Stimulated activated naive CD8-positive, alpha-beta T cell treated with anti-CD3 and anti-CD28 coated beads, Interleukin-15, amount 100 ng/mL, for 72 hours (primary cell): ENCODE measurements at regions not wholly inside any gene's neighbourhood (a gene's known extent, or its start where the extent isn't known, plus 50 kb on each side); places are given as distances from the start of the nearest gene placed in this dataset.

Experiments
- ATAC-seq: fragments of 150-1000 bp; cut with Tn5 transposase; 2 replicates; pipeline ENCODE4 v1.10.0; 2021; ENCODE audit warnings: mild to moderate bottlenecking, moderate library complexity
- DNase-seq, 2 donors: peaks; one replicate each; pipeline ENCODE4 v3.0.0; 2021 to 2022
- H3K27ac Mint-ChIP-seq, 2 donors: one replicate each; pipeline ENCODE4 v1.8.0; 2022; ENCODE audit warnings: mild to moderate bottlenecking in 2 of 2, mixed read lengths in 2 of 2, moderate library complexity in 2 of 2
- H3K27me3 Mint-ChIP-seq: one replicate; pipeline ENCODE4 v1.8.0; 2022; ENCODE audit warnings: mixed read lengths
- H3K4me1 Mint-ChIP-seq: one replicate; pipeline ENCODE4 v1.8.0; 2022; ENCODE audit warnings: mild to moderate bottlenecking, mixed read lengths
- H3K4me3 Mint-ChIP-seq, 2 donors: one replicate each; pipeline ENCODE4 v1.8.0; 2022; ENCODE audit warnings: mild to moderate bottlenecking in 2 of 2, mixed read lengths in 2 of 2, moderate library complexity in 1 of 2
- H3K9me3 Mint-ChIP-seq, 2 donors: one replicate each; pipeline ENCODE4 v1.8.0; 2022; ENCODE audit warnings: mixed read lengths in 2 of 2

DNA sequence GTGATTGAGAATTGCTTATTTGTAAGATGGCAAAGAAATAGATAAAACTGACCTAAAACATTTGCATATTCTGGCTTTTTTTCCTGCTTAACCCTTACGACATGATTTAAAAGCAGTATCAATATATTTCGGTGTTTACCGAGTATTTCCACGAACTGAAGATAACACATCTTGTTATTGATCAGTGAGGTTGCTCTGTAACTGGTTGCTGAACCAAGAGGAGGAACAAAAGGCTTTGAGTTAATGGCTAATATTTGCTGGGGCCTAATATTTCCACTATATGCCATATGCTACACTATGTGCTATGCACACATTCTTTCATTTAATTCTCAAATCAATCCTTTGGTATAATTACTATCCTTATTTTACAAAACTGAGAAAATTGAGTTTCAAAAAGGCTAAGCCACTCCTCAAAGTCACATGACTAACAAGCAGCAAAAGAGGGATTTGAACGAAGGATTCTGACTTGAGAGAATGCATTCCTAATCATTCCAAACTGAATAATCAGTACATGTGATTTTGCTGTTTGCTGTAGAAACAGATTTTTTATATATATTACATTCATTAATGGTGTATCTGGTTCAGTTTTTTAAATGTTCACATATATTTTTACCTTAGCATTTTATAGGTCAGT lies 346.0 kb downstream of the USP25 start:
- H3K4me1 Mint-ChIP-seq: no peaks in the 10 kb centered on the region
- no peaks in the 10 kb centered on the region for H3K9me3 Mint-ChIP-seq
- DNase-seq (no peak), ATAC-seq (no peak)
- H3K4me3 Mint-ChIP-seq: no peak overlapping the region
- H3K27me3 Mint-ChIP-seq: no peaks in the 10 kb centered on the region
- H3K27ac Mint-ChIP-seq: no peak overlapping the region

DNA sequence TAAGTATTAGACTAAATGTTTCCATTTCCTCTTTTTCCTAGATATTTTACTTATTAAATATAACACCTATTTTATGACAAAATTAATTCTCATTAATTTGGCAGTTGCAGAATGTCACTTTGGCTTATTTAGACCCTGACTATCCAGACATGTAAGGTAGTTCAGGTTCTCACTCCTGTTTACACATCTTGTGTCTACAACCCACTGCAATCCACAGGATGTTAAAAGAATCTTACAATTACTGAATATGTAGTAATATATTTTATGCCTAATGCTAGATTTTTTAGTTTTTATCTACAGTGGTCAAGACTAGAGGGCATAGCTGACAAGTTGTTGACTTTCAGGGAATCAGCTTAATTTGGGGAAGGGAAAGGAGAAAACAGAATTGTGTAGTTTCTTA lies 346.7 kb downstream of the USP25 start:
- no peaks in the 10 kb centered on the region for H3K4me1 Mint-ChIP-seq

DNA sequence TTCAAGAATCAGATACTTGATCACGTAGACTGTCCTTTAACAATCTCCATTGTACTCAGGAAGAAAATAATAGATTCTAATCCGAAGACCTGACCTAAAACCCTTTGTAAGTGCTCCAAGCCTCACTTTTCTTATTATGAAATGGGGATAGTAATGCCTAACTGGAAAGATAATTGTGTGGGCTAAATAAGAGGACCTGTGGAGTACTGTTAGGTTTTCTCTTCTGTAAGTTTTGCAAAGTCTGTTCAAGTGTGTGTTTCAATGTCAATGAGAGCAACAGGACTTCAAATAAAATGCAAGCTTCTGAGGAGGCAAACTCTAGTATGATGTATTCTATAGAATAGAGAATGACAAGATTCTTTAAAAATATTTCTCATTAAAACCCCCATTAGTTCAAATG lies 348.6 kb downstream of the USP25 start:
- Mint-ChIP-seq H3K9me3 (no peaks in the 10 kb centered on the region), H3K27me3 (no peaks in the 10 kb centered on the region), H3K4me3 (no peak overlapping the region), H3K4me1 (no peaks in the 10 kb centered on the region), H3K27ac (no peak overlapping the region)
- no peak for ATAC-seq
- DNase-seq: no peak

More for the DNA sequence above, 346.7 kb downstream of the USP25 start:
- DNase-seq: no peak
- Mint-ChIP-seq H3K4me3 (no peak overlapping the region), H3K27me3 (no peaks in the 10 kb centered on the region), H3K27ac (no peak overlapping the region), H3K9me3 (no peaks in the 10 kb centered on the region)
- ATAC-seq: no peak

DNA sequence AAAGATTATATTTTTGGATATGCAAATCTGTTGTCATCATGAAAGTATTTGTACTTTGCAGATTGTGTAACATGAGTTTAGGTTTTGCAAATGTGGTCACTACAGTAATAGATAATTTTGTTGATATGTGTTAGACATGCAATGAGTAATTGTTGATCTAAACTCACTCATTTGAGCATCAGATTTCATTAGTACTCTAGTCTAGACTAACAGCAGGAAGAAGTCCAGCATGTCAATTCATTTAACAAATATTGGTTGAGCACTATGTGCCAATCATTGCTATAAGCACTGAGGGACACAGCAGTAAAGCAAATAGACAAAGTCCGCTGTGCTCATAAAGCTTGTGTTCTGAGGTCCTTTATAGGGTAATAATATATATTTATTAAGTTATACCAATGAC lies 350.0 kb downstream of the USP25 start:
- ATAC-seq (no peak), DNase-seq (no peak)
- no peak overlapping the region for H3K4me3 Mint-ChIP-seq
- H3K9me3 Mint-ChIP-seq: no peaks in the 10 kb centered on the region
- H3K27me3 Mint-ChIP-seq: no peaks in the 10 kb centered on the region
- no peaks in the 10 kb centered on the region for H3K4me1 Mint-ChIP-seq
- H3K27ac Mint-ChIP-seq: no peak overlapping the region

DNA sequence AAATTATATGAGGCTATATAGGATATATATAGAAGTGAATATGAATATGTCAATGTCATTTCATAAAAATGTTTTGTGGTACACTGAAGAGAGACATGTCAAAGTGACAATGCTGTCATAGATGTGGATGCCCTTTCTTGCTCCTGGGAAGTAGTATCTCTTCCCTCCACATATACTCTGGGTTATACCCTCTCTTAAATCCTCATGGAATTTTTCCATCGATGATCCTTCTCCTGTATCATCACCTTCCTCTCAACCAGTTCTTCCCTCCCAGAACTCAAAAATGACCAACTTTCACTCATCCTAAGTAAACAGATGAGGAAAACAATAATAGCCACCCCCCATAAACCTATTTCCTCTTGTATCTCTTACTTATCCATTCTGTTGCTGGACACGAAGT lies 351.5 kb downstream of the USP25 start:
- Mint-ChIP-seq H3K27ac (no peak overlapping the region), H3K4me3 (no peak overlapping the region), H3K4me1 (no peaks in the 10 kb centered on the region), H3K27me3 (no peaks in the 10 kb centered on the region), H3K9me3 (no peaks in the 10 kb centered on the region)
- ATAC-seq (no peak), DNase-seq (no peak)

DNA sequence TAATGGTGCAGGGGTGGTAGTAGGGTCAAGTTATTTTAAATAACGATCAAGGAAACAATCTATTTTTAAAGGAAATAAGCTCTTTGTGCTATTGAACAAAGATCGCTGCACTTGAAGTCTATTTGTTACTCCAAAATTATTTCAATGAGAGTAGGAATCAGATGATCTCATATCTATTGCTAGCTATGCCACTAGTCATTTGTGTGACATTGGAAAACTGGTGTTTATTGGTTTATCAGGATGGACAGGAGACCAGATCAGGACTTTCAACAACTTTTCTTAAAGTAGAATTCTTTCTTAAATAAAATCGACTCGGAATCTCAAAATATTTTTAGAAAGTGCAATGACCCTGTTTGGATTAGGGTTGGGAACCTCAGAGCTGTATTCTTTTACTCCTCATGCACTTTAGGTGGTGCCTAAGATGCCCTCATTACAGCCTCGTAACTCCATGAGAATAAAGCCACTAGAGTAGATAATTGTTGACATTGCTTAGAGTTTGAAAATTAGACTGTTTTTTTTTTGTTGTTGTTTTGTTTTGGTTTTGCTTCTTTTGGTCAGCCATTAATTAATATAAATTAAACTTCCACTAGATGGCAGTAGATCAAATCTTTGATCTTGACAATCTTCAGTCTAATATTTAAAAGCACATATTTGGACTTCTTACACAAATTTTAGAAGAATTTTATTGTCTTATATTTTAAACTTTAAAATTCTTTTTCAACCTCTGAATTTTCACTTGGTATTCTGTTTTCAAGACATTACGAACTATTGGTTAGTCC lies 352.4 kb downstream of the USP25 start:
- DNase-seq (no peak), ATAC-seq (no peak)
- H3K4me1 Mint-ChIP-seq: no peaks in the 10 kb centered on the region
- no peak overlapping the region for H3K27ac Mint-ChIP-seq
- H3K9me3 Mint-ChIP-seq: no peaks in the 10 kb centered on the region
- H3K4me3 Mint-ChIP-seq: no peak overlapping the region
- H3K27me3 Mint-ChIP-seq: no peaks in the 10 kb centered on the region

DNA sequence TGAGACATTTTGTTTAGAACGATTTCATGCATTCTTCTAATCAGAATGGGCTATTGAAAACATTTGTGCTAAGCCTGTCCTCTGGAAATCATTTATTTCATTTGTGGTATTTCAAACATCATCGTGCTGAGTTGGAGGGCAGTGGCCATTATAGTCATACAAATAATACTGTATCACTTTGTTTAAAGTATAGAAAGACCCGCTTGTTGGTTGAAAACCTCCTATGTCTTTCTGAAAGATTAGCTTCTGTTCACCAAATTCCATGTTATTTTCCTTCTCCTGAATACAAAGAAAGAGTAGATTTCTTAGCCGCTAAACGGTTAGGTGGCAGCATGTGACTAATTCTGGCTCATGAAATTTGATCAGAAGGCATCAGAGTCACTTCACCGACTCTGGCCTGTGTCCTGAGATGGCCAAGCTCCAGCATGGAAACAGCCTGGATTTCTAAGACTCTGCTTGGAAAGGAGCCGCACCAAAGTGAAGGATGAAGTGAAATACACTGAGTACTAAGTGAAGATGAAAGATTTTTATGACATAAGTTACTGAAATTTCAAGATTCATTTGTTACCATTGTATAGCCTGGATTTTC lies 355.1 kb downstream of the USP25 start:
- H3K9me3 Mint-ChIP-seq: no peaks in the 10 kb centered on the region
- H3K4me3 Mint-ChIP-seq: no peak overlapping the region
- H3K27me3 Mint-ChIP-seq: no peaks in the 10 kb centered on the region
- no peak overlapping the region for H3K27ac Mint-ChIP-seq
- H3K4me1 Mint-ChIP-seq: no peaks in the 10 kb centered on the region
- no peak for ATAC-seq
- DNase-seq: no peak

DNA sequence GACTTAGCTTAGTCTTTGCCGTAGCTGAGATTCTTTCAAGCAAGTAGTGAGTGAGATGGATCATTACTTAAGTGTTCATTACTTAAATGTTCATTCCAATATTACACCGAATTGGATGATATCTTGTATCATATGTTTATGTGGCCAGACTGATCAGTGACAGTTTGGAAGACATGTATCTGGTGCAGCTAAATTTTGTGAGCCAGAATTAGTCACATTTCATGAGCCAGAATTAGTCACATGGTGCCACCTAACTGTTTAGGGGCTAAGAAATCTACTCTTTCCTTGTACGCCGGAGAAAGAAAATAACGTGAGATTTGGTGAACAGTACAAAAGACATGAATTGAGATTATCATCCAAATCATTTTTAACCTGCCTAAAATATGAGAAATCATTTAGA lies 355.6 kb downstream of the USP25 start:
- H3K9me3 Mint-ChIP-seq: no peaks in the 10 kb centered on the region
- no peaks in the 10 kb centered on the region for H3K27me3 Mint-ChIP-seq
- no peak overlapping the region for H3K27ac Mint-ChIP-seq
- no peak for DNase-seq
- no peak overlapping the region for H3K4me3 Mint-ChIP-seq
- no peaks in the 10 kb centered on the region for H3K4me1 Mint-ChIP-seq
- no peak for ATAC-seq

DNA sequence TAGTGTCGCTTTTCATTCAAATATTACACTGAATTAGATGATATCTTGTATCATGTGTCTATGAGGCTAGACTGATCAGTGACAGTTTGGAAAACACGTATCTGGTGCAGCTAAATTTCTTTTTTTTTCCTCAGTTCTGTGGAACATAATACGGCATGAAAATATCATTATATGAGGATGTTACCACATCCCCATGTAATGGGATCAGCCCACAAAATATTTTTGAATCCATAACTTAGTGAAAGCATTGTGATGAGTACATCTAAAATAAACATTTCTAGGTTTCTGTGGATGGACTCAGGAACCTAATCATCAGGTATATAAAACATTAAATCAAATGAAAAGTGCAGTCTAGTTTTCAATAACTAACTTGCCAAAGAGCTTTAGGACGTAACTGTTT lies 356.3 kb downstream of the USP25 start:
- DNase-seq (no peak), ATAC-seq (no peak)
- Mint-ChIP-seq H3K9me3 (no peaks in the 10 kb centered on the region), H3K4me1 (no peaks in the 10 kb centered on the region), H3K27me3 (no peaks in the 10 kb centered on the region), H3K4me3 (no peak overlapping the region), H3K27ac (no peak overlapping the region)

DNA sequence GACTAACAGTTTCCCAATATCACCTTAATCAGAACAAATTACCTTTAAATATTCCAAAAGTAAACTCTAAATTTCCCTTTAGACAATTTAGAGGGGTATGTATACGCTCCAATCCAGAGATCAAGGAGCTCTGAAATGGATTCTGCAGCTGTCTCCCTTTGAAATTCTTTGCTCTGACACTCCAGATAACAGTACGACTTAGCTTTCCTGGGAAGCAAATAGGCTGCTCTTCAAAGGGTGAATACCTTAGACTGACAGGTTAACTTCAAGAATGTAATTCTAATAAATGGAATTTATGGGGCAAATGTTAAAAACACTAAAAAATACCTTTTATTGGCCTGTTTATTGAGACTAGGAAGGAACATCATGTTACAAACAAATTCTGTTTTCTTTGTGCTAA lies 357.2 kb downstream of the USP25 start:
- no peaks in the 10 kb centered on the region for H3K9me3 Mint-ChIP-seq
- no peak overlapping the region for H3K27ac Mint-ChIP-seq
- H3K4me1 Mint-ChIP-seq: no peaks in the 10 kb centered on the region
- ATAC-seq: no peak
- DNase-seq: no peak
- H3K4me3 Mint-ChIP-seq: no peak overlapping the region
- H3K27me3 Mint-ChIP-seq: no peaks in the 10 kb centered on the region

DNA sequence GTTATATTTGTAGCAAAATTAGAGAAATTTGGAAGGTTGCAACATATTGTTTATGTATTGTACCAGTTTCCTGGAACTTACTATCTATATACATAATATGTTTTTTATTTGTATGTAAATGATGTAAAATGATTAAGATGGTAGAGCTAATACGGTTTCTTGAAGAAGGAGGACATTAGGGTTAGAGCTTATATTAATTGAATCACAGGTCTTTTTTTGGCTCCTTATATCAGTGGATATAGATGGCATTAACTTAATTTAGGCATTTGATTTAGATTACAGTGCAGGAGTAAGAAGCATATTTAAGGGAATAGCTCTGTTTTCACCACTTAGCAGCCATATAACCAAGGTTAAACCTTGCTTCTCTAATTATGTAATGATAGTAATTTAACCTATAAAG lies 357.7 kb downstream of the USP25 start:
- DNase-seq (no peak), ATAC-seq (no peak)
- Mint-ChIP-seq H3K4me3 (no peak overlapping the region), H3K9me3 (no peaks in the 10 kb centered on the region), H3K27me3 (no peaks in the 10 kb centered on the region), H3K4me1 (no peaks in the 10 kb centered on the region), H3K27ac (no peak overlapping the region)

DNA sequence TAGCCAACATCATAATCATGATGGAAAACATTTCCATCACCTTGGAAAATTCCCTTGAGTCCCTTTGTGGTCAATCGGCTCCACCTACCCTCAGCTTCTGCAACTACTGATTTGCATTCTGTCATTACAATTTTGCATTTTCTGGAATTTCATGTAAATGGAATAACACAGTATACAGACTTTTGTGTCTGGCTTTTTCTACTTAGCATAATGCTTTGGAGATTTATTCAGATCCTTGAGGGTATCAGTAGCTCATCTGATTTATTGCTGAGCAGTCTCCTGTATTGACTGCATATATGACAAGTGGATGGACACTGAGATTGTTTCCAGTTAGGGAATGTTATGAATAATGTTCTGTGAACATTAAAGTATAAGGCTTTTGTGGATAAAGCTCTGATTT lies 358.3 kb downstream of the USP25 start:
- ATAC-seq: no peak
- no peaks in the 10 kb centered on the region for H3K9me3 Mint-ChIP-seq

DNA sequence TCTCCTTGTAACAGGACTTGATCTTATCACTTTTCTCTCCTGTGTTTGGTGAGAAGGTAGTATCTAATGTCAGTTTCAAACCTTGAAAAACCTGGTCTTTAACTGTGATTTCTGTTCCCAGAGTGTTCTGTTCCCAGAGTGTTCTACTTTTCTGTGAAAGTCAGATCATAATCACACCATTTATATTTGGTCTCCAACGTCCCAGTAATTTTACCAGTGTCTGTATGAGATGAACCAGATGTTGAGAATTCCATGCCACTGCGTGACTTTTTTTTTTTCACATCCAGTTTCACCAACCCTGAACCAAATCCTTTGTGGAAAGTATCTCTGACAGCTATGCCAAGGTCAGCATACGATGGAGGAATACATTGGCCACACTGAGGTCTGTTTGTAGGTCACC lies 365.2 kb downstream of the USP25 start:
- H3K9me3 Mint-ChIP-seq: no peaks in the 10 kb centered on the region
- ATAC-seq (no peak), DNase-seq (no peak)
- no peak overlapping the region for H3K27ac Mint-ChIP-seq
- H3K27me3 Mint-ChIP-seq: no peaks in the 10 kb centered on the region
- no peaks in the 10 kb centered on the region for H3K4me1 Mint-ChIP-seq
- H3K4me3 Mint-ChIP-seq: no peak overlapping the region

More for the DNA sequence above, 358.3 kb downstream of the USP25 start:
- Mint-ChIP-seq H3K27me3 (no peaks in the 10 kb centered on the region), H3K4me3 (no peak overlapping the region), H3K4me1 (no peaks in the 10 kb centered on the region), H3K27ac (no peak overlapping the region)
- DNase-seq: no peak

DNA sequence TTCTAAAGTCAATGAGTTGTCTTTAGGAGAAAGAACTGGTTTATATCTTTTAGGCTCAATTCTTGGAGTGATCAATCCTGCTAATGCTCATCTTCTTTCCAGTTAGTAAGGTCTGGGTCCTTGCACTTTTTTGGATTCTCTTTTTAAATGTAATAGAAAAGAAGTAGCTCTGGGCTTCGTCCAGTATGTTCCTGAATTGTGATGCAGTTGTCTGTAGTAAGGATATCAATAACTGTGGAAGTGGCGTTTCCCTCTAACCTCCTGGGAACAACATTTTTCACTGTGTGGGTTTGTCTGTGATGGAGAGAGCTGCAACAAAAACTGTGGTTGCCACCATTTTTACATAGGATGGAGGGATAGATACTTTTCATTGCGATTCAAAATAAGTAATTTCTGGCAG lies 367.2 kb downstream of the USP25 start:
- Mint-ChIP-seq H3K9me3 (no peaks in the 10 kb centered on the region), H3K4me3 (no peak overlapping the region), H3K27me3 (no peaks in the 10 kb centered on the region), H3K27ac (no peak overlapping the region), H3K4me1 (no peaks in the 10 kb centered on the region)
- ATAC-seq (no peak), DNase-seq (no peak)

DNA sequence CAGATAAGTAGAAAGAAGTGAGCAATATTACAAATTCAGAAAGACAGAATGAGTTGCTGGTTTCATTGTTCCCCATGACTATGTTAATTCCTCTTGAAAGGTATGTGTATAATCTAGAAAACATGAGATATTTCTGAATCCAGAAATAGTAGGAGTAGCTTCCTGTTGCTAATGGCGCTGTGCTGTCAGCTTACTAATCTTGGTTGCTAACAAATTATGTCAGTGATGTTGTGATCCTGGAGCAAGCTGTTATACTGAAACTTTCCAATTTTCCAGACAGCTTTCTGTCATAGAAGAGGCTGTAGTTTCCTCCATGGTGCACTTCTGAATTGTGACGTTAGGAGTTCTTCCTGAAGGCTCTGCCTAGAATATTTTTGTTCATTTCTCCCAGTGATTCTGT lies 372.3 kb downstream of the USP25 start:
- no peaks in the 10 kb centered on the region for H3K27me3 Mint-ChIP-seq
- H3K9me3 Mint-ChIP-seq: no peaks in the 10 kb centered on the region
- H3K4me1 Mint-ChIP-seq: no peaks in the 10 kb centered on the region
- no peak overlapping the region for H3K4me3 Mint-ChIP-seq
- DNase-seq: no peak
- H3K27ac Mint-ChIP-seq: no peak overlapping the region
- ATAC-seq: no peak

DNA sequence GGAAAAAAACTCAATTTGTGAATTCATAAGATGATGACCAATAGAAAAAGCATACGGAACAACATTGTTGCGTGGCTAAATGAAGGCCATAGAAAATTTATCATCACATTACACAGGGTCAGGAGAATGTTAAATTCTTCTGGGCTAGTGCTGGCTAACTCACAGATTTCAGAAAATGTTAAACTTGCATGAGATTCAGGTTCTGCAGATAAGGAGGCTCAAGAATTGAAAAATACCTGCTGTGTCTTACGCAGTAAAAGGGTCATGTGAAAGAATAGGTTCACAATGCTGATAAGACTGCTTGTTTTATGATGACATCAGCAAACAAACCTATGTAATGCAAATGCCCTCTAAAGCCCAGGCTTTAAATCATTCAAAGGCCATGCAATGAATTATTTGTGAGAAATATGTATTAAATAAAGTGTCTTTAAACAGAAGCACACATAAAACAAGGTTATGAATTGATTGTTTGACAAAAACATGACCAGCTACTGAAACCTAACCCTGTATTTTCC lies 378.8 kb downstream of the USP25 start:
- Mint-ChIP-seq H3K4me3 (no peak overlapping the region), H3K27ac (peak overlapping the region in 1 of 2 donors; percentile 43), H3K4me1 (no peaks in the 10 kb centered on the region), H3K27me3 (no peaks in the 10 kb centered on the region), H3K9me3 (no peaks in the 10 kb centered on the region)
- DNase-seq (no peak), ATAC-seq (no peak)
